Fibroblast of lung (primary cell): ENCODE measurements at regions not wholly inside any gene's neighbourhood (a gene's known extent, or its start where the extent isn't known, plus 50 kb on each side); places are given as distances from the start of the nearest gene placed in this dataset.

Source experiments
- DNase-seq, 2 donors: peaks; one replicate each; pipeline versions ENCODE4 v3.0.0 to v3.0.0-alpha.2; 2010; ENCODE audit warnings: low read depth in 2 of 2
- H2AFZ ChIP-seq: 2 replicates; pipeline ENCODE4 v1.5.1; 2012; ENCODE audit warnings: low read length, control low read depth, inconsistent platforms
- H3K27ac ChIP-seq: 2 replicates; pipeline ENCODE4 v1.5.1; 2011; ENCODE audit warnings: low read length, control low read depth; ENCODE audit not compliant: insufficient read depth
- H3K27me3 ChIP-seq: 2 replicates; pipeline ENCODE4 v1.5.1; 2011; ENCODE audit warnings: mild to moderate bottlenecking, low read length; ENCODE audit not compliant: control insufficient read depth, insufficient read depth
- H3K36me3 ChIP-seq: 2 replicates; pipeline ENCODE4 v1.5.1; 2011; ENCODE audit warnings: low read length; ENCODE audit not compliant: control insufficient read depth, insufficient read depth
- H3K4me1 ChIP-seq: 2 replicates; pipeline ENCODE4 v1.5.1; 2011; ENCODE audit warnings: low read length; ENCODE audit not compliant: control insufficient read depth, insufficient read depth; ENCODE audit errors: extremely low read depth
- H3K4me2 ChIP-seq: 2 replicates; pipeline ENCODE4 v1.5.1; 2011; ENCODE audit warnings: low read length, control low read depth; ENCODE audit not compliant: insufficient read depth; ENCODE audit errors: extremely low read depth
- H3K4me3 ChIP-seq, 4 experiments: fragments of 200-600 bp in 1 of 4; sonication (generic) in 1 of 4; replicated peaks in 1 of 4; 2 replicates each; pipeline ENCODE4 v1.5.1; 2011 to 2016; ENCODE audit warnings: low read length in 4 of 4, low read depth in 3 of 4, mild to moderate bottlenecking in 3 of 4, control low read depth in 2 of 4, inconsistent platforms in 1 of 4, mixed read lengths in 1 of 4; ENCODE audit not compliant: insufficient read depth in 1 of 4; ENCODE audit errors: control extremely low read depth in 1 of 4
- H3K79me2 ChIP-seq: 2 replicates; pipeline ENCODE4 v1.5.1; 2012; ENCODE audit warnings: mild to moderate bottlenecking, low read length, inconsistent platforms; ENCODE audit not compliant: control insufficient read depth, insufficient read depth
- H3K9ac ChIP-seq: 2 replicates; pipeline ENCODE4 v1.5.1; 2011; ENCODE audit warnings: mild to moderate bottlenecking, low read length, control low read depth; ENCODE audit not compliant: insufficient read depth
- H3K9me3 ChIP-seq: 2 replicates; pipeline ENCODE4 v1.5.1; 2012; ENCODE audit warnings: low read depth, low read length; ENCODE audit not compliant: control insufficient read depth, insufficient read depth
- H4K20me1 ChIP-seq: 2 replicates; pipeline ENCODE4 v1.5.1; 2011; ENCODE audit warnings: low read length; ENCODE audit not compliant: control insufficient read depth, insufficient read depth; ENCODE audit errors: extremely low read depth
- EZH2 ChIP-seq: IDR thresholded peaks from 2 replicates; pipeline ENCODE4 v1.5.1; 2012; ENCODE audit warnings: low read length, control low read depth, mild to moderate bottlenecking; ENCODE audit errors: missing control alignments
- TF ChIP-seq, protein P1 (sequence below), 2 donors: IDR thresholded peaks in 1 of 2; conservative IDR thresholded peaks in 1 of 2; 1 replicate in 1 of 2; 2 replicates in 1 of 2; pipeline ENCODE4 v1.5.1; 2011 to 2012; ENCODE audit warnings: low read length in 2 of 2, control low read depth in 1 of 2, inconsistent platforms in 1 of 2, low read depth in 1 of 2, mild to moderate bottlenecking in 1 of 2

DNA sequence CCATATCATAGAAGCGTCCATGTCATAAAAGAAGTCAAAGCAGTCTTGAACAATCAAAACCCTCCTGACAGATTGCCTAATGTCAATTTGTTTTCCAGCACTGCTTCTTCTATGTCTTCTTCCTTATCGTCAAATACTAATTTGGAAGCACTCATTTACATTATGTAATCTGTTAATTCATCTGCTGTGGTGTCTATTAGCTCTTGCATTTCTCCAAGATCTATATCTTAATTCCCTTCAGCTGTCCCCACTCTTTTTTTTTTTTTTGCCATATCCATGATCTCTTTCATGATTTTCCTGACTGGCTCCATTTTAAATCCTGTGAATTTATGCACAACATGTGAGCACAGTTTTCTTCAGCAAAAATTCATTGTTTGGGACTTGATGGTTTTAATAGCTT, 560.5 kb upstream of the ARPP21 start:
- TF ChIP-seq, protein P1, sequence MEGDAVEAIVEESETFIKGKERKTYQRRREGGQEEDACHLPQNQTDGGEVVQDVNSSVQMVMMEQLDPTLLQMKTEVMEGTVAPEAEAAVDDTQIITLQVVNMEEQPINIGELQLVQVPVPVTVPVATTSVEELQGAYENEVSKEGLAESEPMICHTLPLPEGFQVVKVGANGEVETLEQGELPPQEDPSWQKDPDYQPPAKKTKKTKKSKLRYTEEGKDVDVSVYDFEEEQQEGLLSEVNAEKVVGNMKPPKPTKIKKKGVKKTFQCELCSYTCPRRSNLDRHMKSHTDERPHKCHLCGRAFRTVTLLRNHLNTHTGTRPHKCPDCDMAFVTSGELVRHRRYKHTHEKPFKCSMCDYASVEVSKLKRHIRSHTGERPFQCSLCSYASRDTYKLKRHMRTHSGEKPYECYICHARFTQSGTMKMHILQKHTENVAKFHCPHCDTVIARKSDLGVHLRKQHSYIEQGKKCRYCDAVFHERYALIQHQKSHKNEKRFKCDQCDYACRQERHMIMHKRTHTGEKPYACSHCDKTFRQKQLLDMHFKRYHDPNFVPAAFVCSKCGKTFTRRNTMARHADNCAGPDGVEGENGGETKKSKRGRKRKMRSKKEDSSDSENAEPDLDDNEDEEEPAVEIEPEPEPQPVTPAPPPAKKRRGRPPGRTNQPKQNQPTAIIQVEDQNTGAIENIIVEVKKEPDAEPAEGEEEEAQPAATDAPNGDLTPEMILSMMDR (conservative IDR thresholded peaks at IDR 0.05 in 1 of 2, IDR thresholded peaks at IDR 0.05 in 1 of 2; ENCODE audit: low read depth in 1 of 2, low read length in 2 of 2), result no peak
- no peak for TF ChIP-seq EZH2
- Histone ChIP-seq H3K9ac (no peak overlapping the region), H3K4me3 (no peak overlapping the region), H3K4me1 (no peaks in the 10 kb centered on the region), H3K27ac (no peak overlapping the region), H3K9me3 (no peaks in the 10 kb centered on the region), H3K27me3 (no peaks in the 10 kb centered on the region), H2AFZ (no peak overlapping the region), H3K36me3 (no peaks in the 10 kb centered on the region), H3K79me2 (no peaks in the 10 kb centered on the region), H4K20me1 (no peaks in the 10 kb centered on the region), H3K4me2 (no peak overlapping the region)
- DNase-seq, result no peak

DNA sequence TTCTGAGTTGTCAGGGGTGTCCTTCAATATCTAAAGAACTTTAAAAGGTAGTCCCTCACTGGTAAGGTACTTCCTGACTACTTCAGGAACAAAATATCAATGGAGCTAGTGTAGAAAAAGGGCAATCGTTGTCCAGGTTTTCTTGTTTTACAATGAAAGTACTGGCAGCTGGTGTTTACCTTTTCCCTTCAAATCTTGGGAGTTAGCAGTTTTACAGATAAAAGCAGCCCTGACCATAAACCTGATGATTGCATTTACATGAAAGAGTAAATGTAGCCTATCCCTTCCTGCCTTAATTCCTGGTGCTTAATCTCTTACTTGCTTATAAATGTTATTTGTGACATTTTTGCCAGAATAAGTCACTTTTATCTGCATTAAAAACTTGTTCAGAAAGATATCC, 559.9 kb upstream of the ARPP21 start:
- Histone ChIP-seq H3K9me3 (no peaks in the 10 kb centered on the region), H2AFZ (no peak overlapping the region), H3K4me2 (no peak overlapping the region), H3K27ac (no peak overlapping the region), H3K9ac (no peak overlapping the region), H3K27me3 (no peaks in the 10 kb centered on the region), H3K4me1 (no peaks in the 10 kb centered on the region), H4K20me1 (no peaks in the 10 kb centered on the region), H3K4me3 (no peak overlapping the region), H3K36me3 (no peaks in the 10 kb centered on the region), H3K79me2 (no peaks in the 10 kb centered on the region)
- no peak for DNase-seq
- no peak for TF ChIP-seq EZH2
- TF ChIP-seq, protein P1 (conservative IDR thresholded peaks at IDR 0.05 in 1 of 2, IDR thresholded peaks at IDR 0.05 in 1 of 2; ENCODE audit: low read depth in 1 of 2, low read length in 2 of 2), result no peak

DNA sequence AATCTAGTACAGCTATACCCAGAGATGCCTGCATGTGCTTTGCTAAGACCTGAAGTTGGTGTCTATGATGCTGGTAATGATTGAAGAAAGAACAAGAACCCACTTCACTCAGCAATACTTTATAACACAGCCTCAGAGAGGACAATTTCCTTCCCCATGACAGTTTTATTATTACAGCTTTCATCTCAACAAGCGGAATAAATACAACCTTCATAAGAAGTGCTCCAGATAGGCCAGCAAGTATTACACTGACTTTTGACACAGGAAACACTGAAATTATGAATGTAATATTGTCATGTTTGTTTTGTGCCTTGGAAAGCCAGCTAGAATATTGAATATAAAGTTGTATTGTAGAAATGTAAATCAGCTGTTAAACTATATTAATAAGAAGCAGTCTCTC, 557.4 kb upstream of the ARPP21 start:
- H3K4me2 ChIP-seq, result no peak overlapping the region
- no peaks in the 10 kb centered on the region for H3K36me3 ChIP-seq
- H3K9ac ChIP-seq, result no peak overlapping the region
- H3K4me3 ChIP-seq, result no peak overlapping the region
- H3K9me3 ChIP-seq, result no peaks in the 10 kb centered on the region
- no peaks in the 10 kb centered on the region for H3K79me2 ChIP-seq
- H3K27me3 ChIP-seq, result no peaks in the 10 kb centered on the region
- TF ChIP-seq, protein P1 (conservative IDR thresholded peaks at IDR 0.05 in 1 of 2, IDR thresholded peaks at IDR 0.05 in 1 of 2; ENCODE audit: low read depth in 1 of 2, low read length in 2 of 2), result no peak
- TF ChIP-seq EZH2, result no peak
- no peaks in the 10 kb centered on the region for H4K20me1 ChIP-seq
- no peak for DNase-seq
- no peaks in the 10 kb centered on the region for H3K4me1 ChIP-seq
- no peak overlapping the region for H3K27ac ChIP-seq
- no peak overlapping the region for H2AFZ ChIP-seq
